Endothelial cell of umbilical vein (primary cell): ENCODE measurements at regions not wholly inside any gene's neighbourhood (a gene's known extent, or its start where the extent isn't known, plus 50 kb on each side); places are given as distances from the start of the nearest gene placed in this dataset.

Experiments used
- EZH2 ChIP-seq: IDR thresholded peaks from 2 replicates; pipeline ENCODE4 v1.6.1; 2012; ENCODE audit warnings: borderline replicate concordance, low read depth, mild to moderate bottlenecking, moderate library complexity, low read length, inconsistent platforms; ENCODE audit not compliant: severe bottlenecking
- JUN ChIP-seq: IDR thresholded peaks from 2 replicates; pipeline ENCODE4 v1.6.1; 2011; ENCODE audit warnings: borderline replicate concordance, low read depth; ENCODE audit not compliant: insufficient read length, insufficient read depth
- POLR2A ChIP-seq: IDR thresholded peaks from 2 replicates; pipeline ENCODE4 v1.6.1; 2012; ENCODE audit warnings: low read depth, mild to moderate bottlenecking, control low read depth, low read length
- POLR2AphosphoS5 ChIP-seq: IDR thresholded peaks from 2 replicates; pipeline ENCODE4 v1.6.1; 2012; ENCODE audit warnings: low read depth, mild to moderate bottlenecking, control low read depth, low read length, moderate library complexity; ENCODE audit not compliant: insufficient read depth
- TF ChIP-seq, protein P1 (sequence below), 2 donors: IDR thresholded peaks; 1 replicate in 1 of 2; 2 replicates in 1 of 2; pipeline ENCODE4 v1.5.1; 2011; ENCODE audit warnings: low read length in 2 of 2, mild to moderate bottlenecking in 2 of 2, moderate library complexity in 2 of 2, control low read depth in 1 of 2, inconsistent platforms in 1 of 2, low read depth in 1 of 2; ENCODE audit not compliant: insufficient read depth in 1 of 2; ENCODE audit errors: extremely low read depth in 1 of 2
- TF ChIP-seq, protein P2 (sequence below): IDR thresholded peaks from 2 replicates; pipeline ENCODE4 v1.6.1; 2011; ENCODE audit not compliant: insufficient read depth, insufficient read length

DNA sequence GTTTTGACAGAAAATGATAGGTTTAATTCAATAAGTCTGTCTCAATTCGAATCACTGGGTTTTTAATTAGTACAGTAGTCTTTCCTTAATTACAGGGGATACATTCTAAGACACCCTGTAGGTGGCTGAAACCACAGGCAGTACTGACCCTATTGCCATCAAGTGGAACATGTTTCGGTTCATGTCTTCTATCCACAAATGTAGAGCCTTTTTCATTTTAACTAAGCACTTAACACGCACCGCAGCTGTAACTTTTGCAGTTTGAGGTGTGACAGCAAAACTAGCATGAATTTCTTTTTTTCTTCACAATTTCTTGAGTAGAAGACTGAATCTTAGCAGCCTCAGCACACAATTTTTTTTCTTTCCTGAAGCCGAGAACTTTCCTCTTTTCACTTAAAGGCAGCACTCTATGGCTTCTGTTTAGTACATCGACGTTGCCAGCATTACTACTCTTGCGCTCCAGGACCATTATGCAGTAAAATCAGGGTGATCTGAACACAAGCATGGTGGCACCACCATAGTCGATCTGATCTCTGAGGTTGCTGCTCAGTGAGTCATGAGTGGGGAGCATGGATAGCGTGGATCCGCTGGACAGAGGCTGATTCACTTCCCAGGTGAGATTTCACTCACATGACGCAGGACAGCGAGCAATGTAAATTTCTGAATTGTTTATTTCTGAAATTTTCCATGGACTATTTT, 805.1 kb downstream of the RNF144A start:
- TF ChIP-seq EZH2 (no peak), POLR2A (no peak), POLR2AphosphoS5 (no peak), JUN (no peak)
- TF ChIP-seq, protein P1, sequence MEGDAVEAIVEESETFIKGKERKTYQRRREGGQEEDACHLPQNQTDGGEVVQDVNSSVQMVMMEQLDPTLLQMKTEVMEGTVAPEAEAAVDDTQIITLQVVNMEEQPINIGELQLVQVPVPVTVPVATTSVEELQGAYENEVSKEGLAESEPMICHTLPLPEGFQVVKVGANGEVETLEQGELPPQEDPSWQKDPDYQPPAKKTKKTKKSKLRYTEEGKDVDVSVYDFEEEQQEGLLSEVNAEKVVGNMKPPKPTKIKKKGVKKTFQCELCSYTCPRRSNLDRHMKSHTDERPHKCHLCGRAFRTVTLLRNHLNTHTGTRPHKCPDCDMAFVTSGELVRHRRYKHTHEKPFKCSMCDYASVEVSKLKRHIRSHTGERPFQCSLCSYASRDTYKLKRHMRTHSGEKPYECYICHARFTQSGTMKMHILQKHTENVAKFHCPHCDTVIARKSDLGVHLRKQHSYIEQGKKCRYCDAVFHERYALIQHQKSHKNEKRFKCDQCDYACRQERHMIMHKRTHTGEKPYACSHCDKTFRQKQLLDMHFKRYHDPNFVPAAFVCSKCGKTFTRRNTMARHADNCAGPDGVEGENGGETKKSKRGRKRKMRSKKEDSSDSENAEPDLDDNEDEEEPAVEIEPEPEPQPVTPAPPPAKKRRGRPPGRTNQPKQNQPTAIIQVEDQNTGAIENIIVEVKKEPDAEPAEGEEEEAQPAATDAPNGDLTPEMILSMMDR (IDR thresholded peaks at IDR 0.05; ENCODE audit: extremely low read depth in 1 of 2, insufficient read depth in 1 of 2, low read depth in 1 of 2, low read length in 2 of 2), result no peak
- TF ChIP-seq, protein P2, sequence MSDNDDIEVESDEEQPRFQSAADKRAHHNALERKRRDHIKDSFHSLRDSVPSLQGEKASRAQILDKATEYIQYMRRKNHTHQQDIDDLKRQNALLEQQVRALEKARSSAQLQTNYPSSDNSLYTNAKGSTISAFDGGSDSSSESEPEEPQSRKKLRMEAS, result no peak
